ENCODE measurements at regions not wholly inside any gene's neighbourhood (a gene's known extent, or its start where the extent isn't known, plus 50 kb on each side); places are given as distances from the start of the nearest gene placed in this dataset.

DNA sequence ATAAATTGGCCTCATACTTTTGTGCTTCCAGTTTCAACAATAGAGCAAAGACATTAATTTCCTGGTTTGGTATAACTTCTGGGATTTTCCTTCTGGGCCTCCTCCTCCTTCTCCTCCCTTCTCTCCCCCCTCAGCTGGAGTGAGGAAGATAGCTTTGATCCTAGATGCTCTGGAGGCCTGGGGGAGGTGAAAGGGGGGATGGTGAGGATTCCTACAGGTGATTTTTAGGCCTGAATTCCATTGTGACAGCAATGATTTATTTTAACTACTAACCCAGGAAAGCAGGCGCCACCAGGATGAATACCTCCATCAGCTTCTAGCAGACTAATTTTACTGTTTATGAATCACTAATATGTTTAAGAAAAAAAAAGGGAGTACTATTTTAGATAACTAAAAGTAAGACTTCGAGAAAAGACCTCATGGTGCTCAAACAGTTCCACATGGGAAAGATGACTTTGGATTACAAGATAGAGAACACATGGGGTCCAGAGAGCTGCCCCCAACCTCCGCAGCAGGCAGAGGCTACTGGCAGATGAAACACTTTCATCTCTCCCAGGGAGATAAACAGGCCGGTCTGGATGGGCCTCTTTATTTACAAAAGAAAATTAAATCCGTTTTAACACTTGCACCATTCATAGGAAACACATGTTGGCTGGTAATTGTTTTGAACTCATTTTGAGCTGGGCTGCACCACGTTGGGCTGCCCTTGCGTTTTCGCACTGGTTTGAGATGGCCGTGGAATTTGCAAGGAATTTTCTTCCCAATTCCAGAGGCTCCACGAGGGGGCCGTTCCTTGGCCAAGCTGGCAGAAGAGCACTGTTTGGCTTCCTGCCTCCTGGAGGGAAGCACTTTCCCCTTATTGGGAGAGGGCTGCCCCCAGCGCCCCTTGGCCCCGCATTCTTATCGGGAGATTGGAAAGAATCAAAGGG, 125.1 kb upstream of the STX18 start:
- TF ChIP-seq, protein P1, sequence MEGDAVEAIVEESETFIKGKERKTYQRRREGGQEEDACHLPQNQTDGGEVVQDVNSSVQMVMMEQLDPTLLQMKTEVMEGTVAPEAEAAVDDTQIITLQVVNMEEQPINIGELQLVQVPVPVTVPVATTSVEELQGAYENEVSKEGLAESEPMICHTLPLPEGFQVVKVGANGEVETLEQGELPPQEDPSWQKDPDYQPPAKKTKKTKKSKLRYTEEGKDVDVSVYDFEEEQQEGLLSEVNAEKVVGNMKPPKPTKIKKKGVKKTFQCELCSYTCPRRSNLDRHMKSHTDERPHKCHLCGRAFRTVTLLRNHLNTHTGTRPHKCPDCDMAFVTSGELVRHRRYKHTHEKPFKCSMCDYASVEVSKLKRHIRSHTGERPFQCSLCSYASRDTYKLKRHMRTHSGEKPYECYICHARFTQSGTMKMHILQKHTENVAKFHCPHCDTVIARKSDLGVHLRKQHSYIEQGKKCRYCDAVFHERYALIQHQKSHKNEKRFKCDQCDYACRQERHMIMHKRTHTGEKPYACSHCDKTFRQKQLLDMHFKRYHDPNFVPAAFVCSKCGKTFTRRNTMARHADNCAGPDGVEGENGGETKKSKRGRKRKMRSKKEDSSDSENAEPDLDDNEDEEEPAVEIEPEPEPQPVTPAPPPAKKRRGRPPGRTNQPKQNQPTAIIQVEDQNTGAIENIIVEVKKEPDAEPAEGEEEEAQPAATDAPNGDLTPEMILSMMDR (IDR thresholded peaks at IDR 0.05; ENCODE audit: insufficient read depth, low read depth, low read length, missing control alignments) = no peak
- no peak overlapping the region for H3K4me3 ChIP-seq (ENCODE audit: low read depth, low read length)
- DNase-seq (ENCODE audit: low read depth) = no peak

DNA sequence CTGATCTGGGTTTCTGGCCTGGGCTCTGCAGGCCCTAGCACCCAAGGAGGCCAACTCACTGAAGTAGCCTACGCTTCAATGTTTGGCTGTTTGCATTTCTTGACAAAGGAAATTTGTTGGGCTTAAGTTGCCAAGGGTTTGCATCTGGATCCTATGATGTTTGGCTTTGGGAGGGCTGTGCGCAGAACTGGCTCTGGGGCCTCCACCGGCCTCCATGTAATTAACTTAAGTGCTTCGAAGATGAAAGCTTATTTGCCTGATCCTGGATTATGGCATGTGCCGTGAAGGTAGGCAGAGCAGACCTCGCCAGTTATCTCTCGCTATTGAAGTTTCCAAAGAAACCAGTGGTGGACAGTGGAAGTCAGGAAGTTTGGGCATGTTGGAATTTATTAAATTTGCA, 124.3 kb upstream of the STX18 start:
- H3K4me3 ChIP-seq (ENCODE audit: low read depth, low read length) = no peak overlapping the region
- DNase-seq (ENCODE audit: low read depth) = no peak
- TF ChIP-seq, protein P1 (IDR thresholded peaks at IDR 0.05; ENCODE audit: insufficient read depth, low read depth, low read length, missing control alignments) = no peak

DNA sequence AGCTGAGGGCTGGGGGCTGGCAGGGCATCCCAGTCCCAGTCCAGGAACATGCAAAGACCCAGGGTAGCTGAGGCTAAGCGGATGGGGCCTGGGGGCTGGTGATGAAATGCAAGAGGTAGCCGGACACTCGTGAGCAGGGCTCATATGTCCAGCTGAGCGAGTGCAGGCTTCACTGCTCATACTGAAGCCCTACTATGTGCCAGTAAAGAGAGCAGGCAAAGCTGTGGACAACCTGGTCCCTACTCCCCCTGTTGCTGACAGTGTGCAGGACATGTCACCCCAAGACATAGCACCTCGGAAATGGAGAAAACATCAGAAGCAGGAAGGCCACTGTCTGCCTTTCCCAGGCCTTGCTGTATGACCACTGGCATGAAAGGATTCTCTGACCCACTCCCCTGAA, 122.4 kb upstream of the STX18 start:
- DNase-seq (ENCODE audit: low read depth) = no peak
- TF ChIP-seq, protein P1 (IDR thresholded peaks at IDR 0.05; ENCODE audit: insufficient read depth, low read depth, low read length, missing control alignments) = no peak
- no peak overlapping the region for H3K4me3 ChIP-seq (ENCODE audit: low read depth, low read length)

DNA sequence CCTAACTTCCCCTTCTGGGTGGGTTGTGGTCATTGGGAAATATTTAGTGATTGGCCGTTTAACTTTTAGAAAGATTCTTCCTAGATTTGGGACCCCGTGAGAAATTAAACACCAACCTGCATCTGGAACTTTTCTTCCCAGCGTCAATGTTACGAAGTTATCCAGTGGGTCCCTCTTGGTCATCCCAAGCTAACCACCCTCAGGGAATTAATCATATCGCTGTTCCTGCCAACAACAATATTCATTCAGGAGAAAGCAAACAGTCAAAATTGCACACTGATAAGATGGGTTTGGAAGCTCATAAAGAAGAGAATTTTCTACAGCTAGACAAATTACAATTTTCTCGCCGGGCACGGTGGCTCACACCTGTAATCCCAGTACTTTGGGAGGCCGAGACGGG, 121.2 kb upstream of the STX18 start:
- TF ChIP-seq, protein P1 (IDR thresholded peaks at IDR 0.05; ENCODE audit: insufficient read depth, low read depth, low read length, missing control alignments) = no peak
- H3K4me3 ChIP-seq (ENCODE audit: low read depth, low read length) = no peak overlapping the region
- DNase-seq (ENCODE audit: low read depth) = no peak

DNA sequence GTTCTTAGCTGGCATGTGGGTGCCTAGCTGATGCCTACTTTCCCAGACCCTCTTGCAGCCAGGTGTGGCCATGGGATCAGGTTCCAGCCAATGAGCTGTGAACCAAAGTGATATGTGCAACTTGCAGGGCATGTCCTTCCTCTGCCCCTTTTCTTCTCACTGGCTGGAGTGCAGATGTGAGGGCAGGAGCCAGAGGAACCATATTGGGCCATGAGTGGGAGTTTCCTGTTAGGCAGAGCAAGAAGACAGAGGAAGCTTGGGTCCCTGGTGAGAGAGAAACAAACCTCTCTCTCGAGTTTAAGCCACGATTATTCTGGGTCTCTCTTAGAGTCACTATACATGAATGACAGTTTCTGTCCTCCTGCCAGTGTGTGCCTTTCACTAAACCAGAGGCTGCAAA, 120.4 kb upstream of the STX18 start:
- H3K4me3 ChIP-seq (ENCODE audit: low read depth, low read length) = no peak overlapping the region
- TF ChIP-seq, protein P1 (IDR thresholded peaks at IDR 0.05; ENCODE audit: insufficient read depth, low read depth, low read length, missing control alignments) = no peak
- DNase-seq (ENCODE audit: low read depth) = no peak

DNA sequence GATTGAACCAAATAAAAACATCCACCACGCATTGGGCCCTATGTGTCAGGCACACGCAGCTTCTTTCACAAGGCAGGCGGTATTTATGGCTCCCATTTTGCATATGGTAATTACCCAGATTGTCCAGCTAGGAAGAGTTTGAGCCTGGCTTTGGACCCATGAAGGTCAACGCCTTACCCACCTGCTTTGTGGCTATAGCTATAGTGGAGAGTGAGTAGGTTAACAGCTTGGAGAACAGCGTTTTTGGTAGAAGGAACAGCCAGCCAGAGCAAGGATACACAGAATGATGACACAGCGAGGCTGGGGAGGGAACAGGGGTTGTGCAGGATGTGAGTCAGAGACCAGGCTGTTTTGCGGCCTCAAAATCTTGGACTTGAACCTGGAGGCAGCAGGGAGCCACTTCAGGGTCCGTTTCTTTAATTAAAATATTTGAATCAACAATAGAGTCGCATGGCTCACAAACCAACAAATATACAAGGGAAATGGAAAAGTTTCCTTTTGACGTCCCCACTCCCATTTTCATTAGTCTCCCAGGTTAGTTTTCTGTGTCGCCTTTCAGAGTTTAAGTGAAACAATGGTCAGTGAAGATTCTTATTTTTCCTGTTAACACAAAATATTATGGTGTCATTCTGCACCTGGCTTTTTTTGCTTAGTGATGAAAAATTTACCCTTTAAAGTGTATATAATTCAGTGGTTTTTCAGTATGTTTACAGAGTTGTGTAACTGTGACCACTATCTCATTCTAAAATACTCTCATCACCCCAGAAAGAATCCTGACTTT, 118.2 kb upstream of the STX18 start:
- TF ChIP-seq, protein P1 (IDR thresholded peaks at IDR 0.05; ENCODE audit: insufficient read depth, low read depth, low read length, missing control alignments) = no peak
- DNase-seq (ENCODE audit: low read depth) = no peak
- no peak overlapping the region for H3K4me3 ChIP-seq (ENCODE audit: low read depth, low read length)
